ENCODE measurements at regions not wholly inside any gene's neighbourhood (a gene's known extent, or its start where the extent isn't known, plus 50 kb on each side); places are given as distances from the start of the nearest gene placed in this dataset.
"Not testable (repeated sequence)": the region's sequence is repeated elsewhere in the genome, so short reads cannot be mapped to it uniquely, and the experiment has no call there.

- Mint-ChIP-seq H3K9me3 (peaks cover 0 to 18% (median 2%) of the 10 kb centered on the region in 9 donors), H3K36me3 (no peaks in the 10 kb centered on the region), H3K27me3 (no peaks in the 10 kb centered on the region), H3K4me3 (no peak overlapping the region), H3K4me1 (peaks cover 0 to 3% (median 0%) of the 10 kb centered on the region in 4 donors), H3K27ac (no peak overlapping the region)
- ATAC-seq: no peak
- DNase-seq: no peak
- POLR2A ChIA-PET: no interaction called here
Measured at GRCh38 chr9:30075451-30076199, 2308.8 kb upstream of the ACO1 start.

DNA sequence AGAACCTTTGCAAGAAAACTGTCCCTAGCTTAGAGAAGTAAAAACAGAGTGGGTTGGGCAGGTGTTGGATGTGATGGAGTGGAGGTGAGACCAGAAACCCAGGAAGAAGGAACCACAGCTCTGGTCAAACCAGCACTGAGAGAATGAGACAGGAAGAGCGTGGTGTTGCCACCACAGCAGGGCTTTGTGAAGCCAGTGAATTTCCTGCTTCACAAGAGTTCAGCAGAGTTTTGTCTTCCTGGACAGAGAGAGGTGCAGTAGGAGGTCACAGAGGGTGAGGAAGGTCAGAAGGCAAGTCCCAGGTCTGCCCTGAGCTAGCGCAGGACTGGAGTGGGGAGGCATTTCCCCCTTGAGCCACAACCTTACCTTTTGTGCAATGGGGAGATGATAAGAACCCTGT lies 2306.2 kb upstream of the ACO1 start:
- no peak overlapping the region for H3K27ac Mint-ChIP-seq
- no peak for ATAC-seq
- DNase-seq: no peak

GRCh38 chr9:30089428-30089827 lies 2295.0 kb upstream of the ACO1 start:
- peaks cover 0 to 7% (median 0%) of the 10 kb centered on the region in 9 donors for H3K9me3 Mint-ChIP-seq
- H3K36me3 Mint-ChIP-seq: no peaks in the 10 kb centered on the region
- no peak overlapping the region for H3K4me3 Mint-ChIP-seq
- no peaks in the 10 kb centered on the region for H3K27me3 Mint-ChIP-seq
- no peak for ATAC-seq
- no peak for DNase-seq
- no peak overlapping the region for H3K27ac Mint-ChIP-seq
- no peaks in the 10 kb centered on the region for H3K4me1 Mint-ChIP-seq
- POLR2A ChIA-PET: no interaction called here

More for the DNA sequence above, 2306.2 kb upstream of the ACO1 start:
- POLR2A ChIA-PET: no interaction called here
- H3K4me3 Mint-ChIP-seq: no peak overlapping the region
- no peaks in the 10 kb centered on the region for H3K27me3 Mint-ChIP-seq
- peaks cover 0 to 18% (median 2%) of the 10 kb centered on the region in 9 donors for H3K9me3 Mint-ChIP-seq
- H3K4me1 Mint-ChIP-seq: peaks cover 0 to 3% (median 0%) of the 10 kb centered on the region in 4 donors
- no peaks in the 10 kb centered on the region for H3K36me3 Mint-ChIP-seq

DNA sequence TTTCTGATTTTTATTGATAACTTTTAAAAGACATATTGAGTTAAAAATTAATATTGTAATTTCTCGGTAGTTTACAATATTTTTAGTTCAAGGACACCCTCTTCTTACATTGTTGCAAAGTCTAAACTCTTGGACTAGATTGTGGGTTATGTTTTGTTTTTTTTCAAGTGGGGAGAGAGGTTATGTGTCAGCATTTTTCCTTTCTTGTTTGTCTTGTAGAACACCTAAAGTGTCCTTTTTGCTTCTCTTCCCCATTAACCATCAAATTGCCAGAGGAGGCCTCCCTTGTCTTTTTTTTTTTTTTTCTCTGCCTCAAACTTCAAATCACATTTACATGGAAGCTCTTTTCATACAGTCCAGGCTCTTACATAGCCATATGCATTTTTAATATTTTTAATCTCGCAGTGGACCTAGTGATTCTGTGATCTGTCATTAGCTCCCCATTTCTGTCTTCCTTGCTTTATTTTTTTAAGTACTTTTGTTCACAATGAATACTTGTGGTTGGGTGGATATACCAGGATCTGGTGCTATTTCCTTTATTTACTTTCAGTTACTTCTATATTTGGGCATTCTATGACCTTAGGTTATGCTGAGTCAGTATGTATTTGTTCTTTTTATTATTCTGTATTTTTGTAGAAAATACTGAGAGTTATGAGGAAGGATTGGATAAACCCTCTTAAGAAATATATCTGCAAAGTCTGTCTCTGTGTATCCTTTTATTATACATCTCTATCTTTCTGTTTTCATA lies 2280.6 kb upstream of the ACO1 start:
- no peak for ATAC-seq
- Mint-ChIP-seq H3K36me3 (no peaks in the 10 kb centered on the region), H3K27me3 (no peaks in the 10 kb centered on the region), H3K9me3 (peaks cover 3 to 14% (median 10%) of the 10 kb centered on the region in 9 donors), H3K27ac (no peak overlapping the region), H3K4me1 (peaks cover 0 to 1% (median 0%) of the 10 kb centered on the region in 4 donors), H3K4me3 (no peak overlapping the region)
- DNase-seq: no peak
- POLR2A ChIA-PET: no interaction called here

- POLR2A ChIA-PET, H3K4me1 Mint-ChIP-seq, H3K27me3 Mint-ChIP-seq, H3K27ac Mint-ChIP-seq, DNase-seq, H3K4me3 Mint-ChIP-seq, ATAC-seq, H3K36me3 Mint-ChIP-seq: not testable (repeated sequence)
- peaks cover 3 to 18% (median 6%) of the 10 kb centered on the region in 9 donors for H3K9me3 Mint-ChIP-seq
Measured at GRCh38 chr9:30107134-30107533, 2277.3 kb upstream of the ACO1 start.

DNA sequence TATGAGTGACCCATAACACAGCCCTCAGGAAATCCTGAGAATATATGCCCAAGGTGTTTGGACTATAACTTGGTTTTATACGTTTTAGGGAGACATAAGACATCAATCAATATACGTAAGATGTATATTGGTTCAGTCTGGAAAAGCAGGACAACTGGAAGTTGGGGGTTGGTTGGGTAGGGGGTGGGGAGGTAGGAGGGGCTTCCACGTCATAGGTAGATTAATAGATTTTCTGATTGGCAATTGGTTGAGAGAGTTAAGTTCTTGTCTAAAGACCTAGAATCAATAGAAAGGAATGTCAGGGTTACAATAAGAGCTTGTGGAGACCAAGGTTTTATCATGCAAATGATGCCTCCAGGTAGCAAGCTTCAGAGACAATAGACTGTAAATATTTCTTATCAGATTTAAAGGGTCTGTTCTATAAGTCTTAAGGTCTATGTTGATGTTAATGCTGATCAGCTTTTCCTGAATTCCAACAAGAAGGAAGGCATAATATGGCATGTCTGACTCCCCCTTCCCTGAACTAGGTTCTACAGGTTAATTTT lies 2267.7 kb upstream of the ACO1 start:
- H3K36me3 Mint-ChIP-seq: no peaks in the 10 kb centered on the region
- POLR2A ChIA-PET: no interaction called here
- no peak for DNase-seq
- no peaks in the 10 kb centered on the region for H3K4me1 Mint-ChIP-seq
- H3K27ac Mint-ChIP-seq: no peak overlapping the region
- no peak for ATAC-seq
- H3K9me3 Mint-ChIP-seq: peaks cover 0 to 12% (median 0%) of the 10 kb centered on the region in 9 donors
- no peaks in the 10 kb centered on the region for H3K27me3 Mint-ChIP-seq
- no peak overlapping the region for H3K4me3 Mint-ChIP-seq

DNA sequence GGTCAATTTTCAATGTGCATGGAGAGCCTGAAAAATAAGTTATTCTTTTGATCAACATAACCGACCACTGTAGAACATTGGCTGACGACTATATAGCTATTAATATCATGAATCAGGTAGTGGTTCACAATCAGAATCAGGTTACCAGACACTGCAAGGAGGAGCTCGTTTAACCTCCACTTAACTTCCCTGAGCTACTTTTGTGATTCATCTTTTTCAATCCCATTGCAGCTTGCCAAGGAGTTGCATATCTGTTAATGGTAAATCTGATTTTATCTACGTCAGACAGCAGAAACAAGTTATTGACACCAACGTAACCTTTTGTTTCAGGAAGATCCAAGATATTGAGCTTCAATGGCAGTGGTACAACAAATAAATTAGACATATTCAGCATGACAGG lies 2263.8 kb upstream of the ACO1 start:
- Mint-ChIP-seq H3K4me1 (no peaks in the 10 kb centered on the region), H3K36me3 (no peaks in the 10 kb centered on the region), H3K4me3 (no peak overlapping the region), H3K27ac (no peak overlapping the region), H3K27me3 (no peaks in the 10 kb centered on the region), H3K9me3 (peaks cover 0 to 3% (median 0%) of the 10 kb centered on the region in 9 donors)
- no peak for DNase-seq
- POLR2A ChIA-PET: no interaction called here
- no peak for ATAC-seq

- Mint-ChIP-seq H3K4me3 (no peak overlapping the region), H3K4me1 (peaks cover 0 to 2% (median 0%) of the 10 kb centered on the region in 4 donors), H3K36me3 (no peaks in the 10 kb centered on the region), H3K9me3 (peaks cover 0 to 3% (median 0%) of the 10 kb centered on the region in 9 donors), H3K27ac (no peak overlapping the region), H3K27me3 (no peaks in the 10 kb centered on the region)
- ATAC-seq: no peak
- no peak for DNase-seq
- POLR2A ChIA-PET: no interaction called here
Measured at GRCh38 chr9:30121611-30122010, 2262.8 kb upstream of the ACO1 start.

DNA sequence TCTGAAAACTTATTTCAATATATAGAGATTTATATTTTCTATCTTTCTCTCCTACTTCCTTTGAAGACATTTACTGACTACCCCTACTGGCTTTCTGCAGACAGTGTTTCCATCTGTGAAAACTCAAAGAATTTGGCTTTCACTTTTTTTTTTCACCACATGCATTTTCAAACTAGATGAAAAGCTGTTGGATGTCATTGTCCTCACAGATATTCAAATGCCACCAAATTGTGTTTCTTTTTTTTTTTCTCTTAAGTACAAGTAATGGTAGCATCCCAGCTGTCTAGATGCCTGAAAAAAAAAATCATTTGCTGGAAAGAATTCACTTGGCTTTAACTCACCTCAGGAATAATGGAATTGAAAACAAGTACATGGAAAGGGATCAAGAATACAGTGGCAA lies 2258.6 kb upstream of the ACO1 start:
- POLR2A ChIA-PET: no interaction called here
- ATAC-seq: no peak
- H3K36me3 Mint-ChIP-seq: no peaks in the 10 kb centered on the region
- no peaks in the 10 kb centered on the region for H3K27me3 Mint-ChIP-seq
- H3K9me3 Mint-ChIP-seq: peaks cover 0 to 4% (median 0%) of the 10 kb centered on the region in 9 donors
- no peak overlapping the region for H3K4me3 Mint-ChIP-seq
- no peak overlapping the region for H3K27ac Mint-ChIP-seq
- no peak for DNase-seq
- peaks cover 0 to 2% (median 0%) of the 10 kb centered on the region in 4 donors for H3K4me1 Mint-ChIP-seq

- H3K4me1 Mint-ChIP-seq: peaks cover 0 to 2% (median 0%) of the 10 kb centered on the region in 4 donors
- H3K27ac Mint-ChIP-seq: no peak overlapping the region
- no peaks in the 10 kb centered on the region for H3K27me3 Mint-ChIP-seq
- no peak overlapping the region for H3K4me3 Mint-ChIP-seq
- ATAC-seq (no peak), DNase-seq (no peak)
- POLR2A ChIA-PET: no interaction called here
- H3K9me3 Mint-ChIP-seq: peaks cover 0 to 4% (median 0%) of the 10 kb centered on the region in 9 donors
- H3K36me3 Mint-ChIP-seq: no peaks in the 10 kb centered on the region
Measured at GRCh38 chr9:30127371-30127770, 2257.1 kb upstream of the ACO1 start.

- Mint-ChIP-seq H3K27me3 (no peaks in the 10 kb centered on the region), H3K4me1 (no peaks in the 10 kb centered on the region), H3K36me3 (no peaks in the 10 kb centered on the region), H3K27ac (no peak overlapping the region), H3K9me3 (peaks cover 0 to 14% (median 0%) of the 10 kb centered on the region in 9 donors), H3K4me3 (no peak overlapping the region)
- ATAC-seq (no peak), DNase-seq (no peak)
- POLR2A ChIA-PET: no interaction called here
Measured at GRCh38 chr9:30140407-30140806, 2244.0 kb upstream of the ACO1 start.

GRCh38 chr9:30160570-30160969 lies 2223.9 kb upstream of the ACO1 start:
- no peaks in the 10 kb centered on the region for H3K4me1 Mint-ChIP-seq
- DNase-seq: no peak
- H3K27ac Mint-ChIP-seq: no peak overlapping the region
- ATAC-seq: no peak
- no peaks in the 10 kb centered on the region for H3K27me3 Mint-ChIP-seq
- peaks cover 0 to 5% (median 0%) of the 10 kb centered on the region in 9 donors for H3K9me3 Mint-ChIP-seq
- H3K4me3 Mint-ChIP-seq: no peak overlapping the region
- POLR2A ChIA-PET: no interaction called here
- H3K36me3 Mint-ChIP-seq: no peaks in the 10 kb centered on the region

DNA sequence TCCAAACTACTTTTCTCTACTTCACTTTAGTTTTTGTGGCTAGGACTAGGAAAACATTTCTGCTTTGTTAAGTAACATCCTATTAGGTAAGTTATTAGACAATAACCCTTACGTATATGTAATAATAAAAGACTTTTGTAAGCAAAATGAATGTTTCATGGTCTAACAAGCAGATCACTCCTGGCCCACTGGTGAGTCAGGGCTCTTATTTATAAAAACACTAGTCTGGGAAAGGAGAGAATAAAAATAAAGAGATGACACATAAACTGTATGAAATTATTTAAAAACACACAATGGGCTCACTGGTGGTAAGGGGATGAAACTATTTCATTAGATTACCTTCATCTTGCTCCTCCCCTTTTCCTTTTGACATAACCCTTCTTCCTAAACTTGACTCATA lies 2212.2 kb upstream of the ACO1 start:
- ATAC-seq (no peak), DNase-seq (no peak)
- POLR2A ChIA-PET: no interaction called here
- no peaks in the 10 kb centered on the region for H3K27me3 Mint-ChIP-seq
- no peak overlapping the region for H3K4me3 Mint-ChIP-seq
- H3K36me3 Mint-ChIP-seq: no peaks in the 10 kb centered on the region
- no peaks in the 10 kb centered on the region for H3K4me1 Mint-ChIP-seq
- peaks cover 0 to 17% (median 7%) of the 10 kb centered on the region in 9 donors for H3K9me3 Mint-ChIP-seq
- H3K27ac Mint-ChIP-seq: no peak overlapping the region

Data from naive thymus-derived CD8-positive, alpha-beta T cell (primary cell).